Anterior cingulate cortex (tissue), 58 donors: ENCODE measurements at regions not wholly inside any gene's neighbourhood (a gene's known extent, or its start where the extent isn't known, plus 50 kb on each side); places are given as distances from the start of the nearest gene placed in this dataset.

Experiments used
- DNase-seq, 58 donors: peaks; one replicate each; lab custom pipeline; 2025; lab: John Stamatoyannopoulos, UW

DNA sequence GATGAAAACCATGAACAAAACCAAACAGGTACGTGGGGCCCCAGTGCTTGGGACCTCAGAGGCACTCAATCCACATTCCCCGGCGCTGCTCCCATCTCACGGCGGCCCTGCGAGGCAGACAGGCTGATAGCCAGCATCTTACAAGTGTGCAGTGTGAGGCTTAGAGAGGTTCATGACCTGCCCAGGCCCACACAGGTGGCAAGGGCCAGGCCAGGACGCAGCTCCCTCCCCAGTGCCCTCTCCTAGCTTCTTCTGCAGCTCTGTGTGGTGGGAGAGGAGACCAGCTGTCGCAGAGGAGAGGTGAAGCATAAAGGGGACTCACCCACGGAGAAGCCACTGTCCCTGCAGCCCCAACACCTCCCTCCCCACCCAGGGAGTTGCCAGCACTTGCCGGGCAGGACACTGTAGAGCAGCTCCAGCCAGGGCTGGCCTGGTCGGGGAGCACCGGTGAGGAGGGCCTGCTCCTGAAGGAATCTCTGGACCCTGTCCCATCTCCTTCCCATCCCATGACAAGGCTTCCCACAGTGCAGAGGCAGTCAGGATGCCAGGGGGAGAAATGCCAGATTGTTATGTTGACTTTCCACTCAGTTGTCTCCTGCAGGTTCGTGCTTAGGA is 92.4 kb upstream of the TMEM45B start:
- no peak for DNase-seq

DNA sequence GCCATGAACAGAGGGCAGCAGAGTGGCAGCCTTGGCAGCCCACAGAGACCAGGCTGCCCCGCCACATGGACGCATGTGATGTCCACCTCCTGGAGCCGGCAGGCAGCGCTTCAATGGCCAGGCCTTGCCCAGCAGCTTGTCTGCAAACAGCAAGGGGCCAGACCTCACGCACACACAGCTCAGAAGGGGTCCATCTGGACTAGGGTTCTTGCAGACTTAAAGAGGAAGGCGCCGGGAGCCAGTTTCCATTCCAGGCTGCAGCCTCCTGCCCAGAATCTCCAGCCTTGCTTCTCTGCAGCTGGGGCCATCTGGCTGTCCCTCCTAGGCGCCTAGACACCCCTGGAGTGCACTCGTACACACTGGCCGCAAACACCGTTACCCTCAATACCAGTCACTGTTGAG is 91.9 kb upstream of the TMEM45B start:
- DNase-seq, result no peak

DNA sequence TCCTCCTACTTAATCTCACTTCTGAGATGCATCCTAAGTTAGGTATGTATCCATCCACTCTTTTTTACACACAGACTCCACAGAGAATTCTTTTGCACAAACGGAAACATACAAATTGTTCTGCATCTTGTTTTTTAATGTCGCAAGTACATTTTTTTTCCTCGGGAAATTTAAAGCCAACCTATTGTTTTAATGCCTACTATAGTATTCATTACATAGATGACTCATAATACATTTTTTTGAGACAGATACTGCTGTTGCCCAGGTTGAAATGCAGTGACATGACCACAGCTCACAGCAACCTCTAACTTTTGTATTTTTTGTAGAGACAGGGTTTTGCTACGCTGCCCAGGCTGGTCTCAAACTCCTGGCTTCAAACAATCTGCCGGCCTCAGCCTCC is 90.8 kb upstream of the TMEM45B start:
- no peak for DNase-seq

DNA sequence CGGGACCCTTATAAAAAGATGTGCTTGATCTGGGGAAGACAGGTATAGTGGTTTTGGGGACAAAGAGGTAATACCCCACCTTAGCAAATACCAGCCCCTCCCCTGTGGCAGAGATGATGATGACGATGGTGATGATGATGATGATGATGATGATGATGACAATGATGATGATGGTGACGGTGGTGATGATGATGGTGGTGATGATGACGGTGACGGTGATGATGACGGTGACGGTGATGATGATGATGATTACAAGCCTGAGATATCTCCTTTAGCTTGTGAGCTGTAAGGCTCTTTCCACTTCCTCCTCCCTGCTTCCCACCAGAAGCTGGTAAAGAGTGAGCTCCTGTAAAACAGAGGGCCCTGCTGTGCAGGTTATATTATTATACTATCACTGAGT is 89.5 kb upstream of the TMEM45B start:
- DNase-seq, result no peak

DNA sequence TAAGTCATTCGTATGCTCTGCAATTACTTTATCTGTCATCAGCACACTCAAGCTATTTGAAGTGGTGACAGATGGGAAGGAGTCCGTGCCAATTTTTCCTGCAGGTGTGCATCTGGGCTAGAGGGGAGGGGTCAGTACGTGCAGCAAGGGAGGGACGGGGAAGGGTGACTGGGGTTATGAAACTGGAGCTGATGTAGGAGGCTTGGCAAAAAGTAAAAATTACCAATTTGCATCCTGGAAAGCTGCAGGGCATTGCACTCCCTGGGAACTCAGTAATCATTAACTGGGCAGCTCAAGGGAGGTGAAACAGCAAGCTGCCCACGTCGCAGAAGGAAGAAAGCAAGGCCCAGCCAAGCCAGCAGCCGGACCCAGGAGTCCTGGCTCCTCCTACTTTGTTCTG is 87.1 kb upstream of the TMEM45B start:
- DNase-seq, result no peak

DNA sequence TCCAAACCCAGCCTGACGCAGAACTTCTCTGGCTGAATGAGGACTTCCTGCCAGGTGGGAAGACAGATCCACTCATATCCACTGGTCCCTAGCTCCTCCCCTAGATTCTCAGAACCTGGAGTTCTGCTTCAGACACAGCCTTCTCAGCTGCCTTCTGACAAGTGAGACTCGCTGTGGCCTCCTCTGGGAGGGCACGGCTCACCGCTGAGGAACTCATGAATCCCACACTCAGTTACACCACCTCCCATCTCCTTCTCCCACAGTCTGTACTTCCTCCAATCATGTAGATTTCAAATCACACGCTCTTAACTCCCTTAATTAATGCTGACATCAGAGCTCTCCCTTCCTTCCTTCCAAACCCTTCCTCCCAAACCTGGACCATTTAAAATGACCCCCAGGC is 86.4 kb upstream of the TMEM45B start:
- no peak for DNase-seq

DNA sequence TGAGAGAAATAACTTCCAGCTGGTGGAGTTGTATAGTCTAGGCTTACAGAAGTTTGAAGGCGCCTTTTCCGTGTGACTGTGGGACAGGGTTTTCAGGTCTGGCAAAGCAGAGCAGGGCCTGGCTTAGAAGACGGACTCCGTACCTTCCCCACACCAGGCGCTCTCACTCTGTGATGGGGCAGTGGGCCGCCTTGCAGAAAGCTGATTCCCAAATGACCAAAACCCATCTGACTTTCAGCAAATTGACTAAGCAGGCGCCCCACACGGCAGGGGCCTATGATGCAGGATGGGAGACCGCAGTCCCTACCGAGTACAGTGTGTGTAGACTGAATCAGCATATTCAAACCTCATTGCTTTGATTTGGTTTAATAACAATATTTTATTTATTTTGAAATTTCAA is 85.8 kb upstream of the TMEM45B start:
- DNase-seq, result no peak

DNA sequence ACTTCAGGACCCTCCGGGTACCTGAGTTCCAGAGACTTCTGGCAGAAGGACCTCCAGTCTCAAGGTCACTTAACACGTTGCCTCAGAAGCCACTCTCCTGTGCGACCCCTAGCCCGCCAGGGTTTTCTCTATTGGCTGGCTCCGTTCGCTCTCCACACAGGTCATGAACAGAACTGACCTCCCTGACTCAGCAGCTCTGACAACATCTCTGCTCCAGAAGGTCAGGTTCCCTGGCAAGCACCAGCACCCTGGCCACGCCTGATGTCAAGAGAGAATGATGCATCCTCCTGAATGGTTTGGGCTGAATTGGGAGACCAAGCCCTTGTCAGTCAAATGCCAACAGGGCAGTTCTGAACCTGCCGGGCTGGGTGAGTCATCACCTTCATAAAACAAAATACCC is 84.3 kb upstream of the TMEM45B start:
- DNase-seq, result no peak

DNA sequence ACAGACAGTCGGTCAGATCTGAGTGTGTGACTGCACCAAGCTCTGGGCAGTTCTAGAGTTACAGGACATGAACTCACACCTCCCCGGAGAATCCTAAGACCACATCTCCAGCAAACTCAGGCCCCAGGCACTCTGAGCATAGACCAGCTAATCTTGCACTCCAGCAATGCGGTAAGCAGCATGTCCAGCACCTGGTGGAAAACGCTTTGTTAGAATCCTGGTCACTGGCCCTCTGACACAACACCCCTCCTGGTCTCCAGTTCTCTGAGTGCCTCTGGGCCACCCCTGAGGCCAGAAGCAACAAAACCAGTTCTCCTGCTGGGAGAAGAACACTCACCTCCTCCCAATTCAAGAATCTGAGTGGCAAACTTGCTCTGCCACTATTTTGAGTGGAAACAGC is 82.7 kb upstream of the TMEM45B start:
- no peak for DNase-seq

DNA sequence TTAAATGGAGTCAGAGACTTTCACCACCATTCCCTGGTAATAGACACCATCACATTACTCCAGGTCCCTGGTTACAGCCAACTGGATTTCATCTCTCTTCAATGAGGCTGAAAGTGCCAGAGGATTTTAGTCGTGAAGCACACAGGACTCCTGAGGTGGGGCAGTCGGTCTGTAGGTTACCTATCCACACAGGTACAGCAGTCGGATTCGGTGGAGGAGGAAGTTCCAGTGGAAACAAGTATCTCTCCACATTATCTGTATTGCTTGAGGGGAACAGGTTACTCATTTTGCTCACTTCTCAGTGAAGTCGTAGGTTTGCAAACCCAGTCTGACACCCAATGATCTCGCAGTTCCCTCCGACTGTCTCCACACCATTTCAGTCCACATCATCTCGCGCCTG is 82.3 kb upstream of the TMEM45B start:
- DNase-seq, result no peak

DNA sequence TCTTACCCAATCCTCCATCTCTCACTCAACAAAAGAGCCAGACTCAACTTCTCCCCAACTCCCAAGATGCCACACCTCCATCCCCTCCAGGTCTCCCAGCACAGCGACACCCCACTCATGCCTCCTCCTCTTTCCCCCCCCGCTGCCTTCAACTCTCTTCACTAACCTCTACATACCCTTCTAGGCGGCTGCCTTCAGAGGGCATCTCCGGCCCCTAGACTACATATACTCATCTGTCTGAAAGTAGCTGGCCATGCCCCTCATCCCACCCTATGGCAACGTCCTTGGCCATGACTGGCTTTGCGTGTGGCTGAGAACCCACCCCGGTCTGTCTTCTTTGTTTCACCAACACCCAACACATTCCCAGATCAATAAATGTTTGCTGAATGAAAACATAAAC is 81.7 kb upstream of the TMEM45B start:
- no peak for DNase-seq

DNA sequence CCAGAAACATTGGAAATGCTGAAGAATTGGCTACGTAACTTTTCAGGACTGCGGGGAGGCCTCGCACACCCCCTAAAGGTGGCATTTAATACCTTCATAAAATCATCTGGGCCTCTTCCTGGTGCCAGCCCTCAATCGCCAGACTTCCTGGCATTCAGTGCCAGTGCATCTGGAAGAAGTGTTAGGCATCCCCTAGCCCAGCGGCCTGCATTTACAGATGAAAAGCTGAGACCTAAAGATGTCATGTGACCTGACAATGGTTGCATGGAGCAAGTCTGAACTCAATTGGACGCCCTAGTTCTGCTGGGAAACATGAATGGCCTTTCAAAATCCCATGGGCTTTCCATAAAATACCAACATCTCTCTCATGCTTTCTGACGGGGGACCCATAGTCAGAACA is 81.0 kb upstream of the TMEM45B start:
- DNase-seq, result no peak

DNA sequence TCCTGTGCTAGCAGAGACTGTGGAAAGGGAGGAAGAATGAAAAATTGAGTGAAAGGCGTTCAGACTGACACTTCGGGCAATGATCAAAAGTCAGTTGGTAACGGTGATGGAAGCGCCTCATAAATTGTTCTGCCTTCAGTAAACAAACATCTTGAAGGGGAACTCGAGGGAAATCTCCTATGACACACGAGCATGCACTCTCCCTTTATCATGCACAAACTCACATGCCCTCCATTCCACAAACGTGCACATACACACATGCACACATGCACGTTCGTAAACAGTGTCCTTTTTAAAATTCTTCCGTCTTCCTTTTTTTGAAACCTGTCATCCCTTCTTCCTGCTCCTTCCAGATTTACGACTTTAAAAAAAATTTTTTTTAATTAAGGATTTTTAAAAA is 77.8 kb upstream of the TMEM45B start:
- DNase-seq, result no peak

DNA sequence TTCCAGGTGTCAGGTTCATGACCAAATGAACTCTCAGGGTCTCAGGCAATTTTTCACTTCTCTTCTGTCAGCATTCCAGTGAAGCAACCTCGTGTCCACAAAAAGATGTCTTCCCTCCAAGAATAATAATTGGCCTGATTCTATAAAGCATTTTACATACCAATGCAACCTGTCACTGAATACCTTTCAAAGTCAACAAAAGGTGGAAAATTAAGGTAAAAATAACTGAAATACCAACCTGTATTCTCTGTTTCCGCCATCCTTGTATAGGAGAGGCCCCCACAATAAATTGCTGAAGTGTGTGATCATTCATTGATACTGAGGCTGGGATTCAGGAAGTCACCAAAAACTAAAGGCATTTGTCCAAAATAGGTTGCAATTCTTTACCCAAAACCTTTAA is 77.4 kb upstream of the TMEM45B start:
- DNase-seq, result no peak

DNA sequence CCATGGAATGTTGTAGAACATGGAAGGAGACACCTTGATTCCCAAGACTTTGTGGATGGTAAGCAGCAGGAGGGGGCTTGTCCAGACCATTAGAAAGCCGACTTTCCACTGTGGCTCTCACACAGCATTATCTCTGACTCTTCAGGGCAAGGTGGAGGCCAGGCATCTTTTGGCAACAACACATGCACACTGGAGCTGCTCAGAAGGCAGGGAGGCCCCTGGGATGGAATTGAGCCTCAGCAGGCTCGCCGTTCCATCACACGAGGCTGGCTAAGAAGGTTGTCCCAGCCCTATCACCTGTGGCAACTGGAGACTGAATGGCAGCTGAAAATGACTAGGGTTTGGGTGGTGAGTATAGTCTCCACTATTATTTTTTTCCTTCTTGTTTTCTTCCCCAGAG is 76.3 kb upstream of the TMEM45B start:
- DNase-seq, result no peak

DNA sequence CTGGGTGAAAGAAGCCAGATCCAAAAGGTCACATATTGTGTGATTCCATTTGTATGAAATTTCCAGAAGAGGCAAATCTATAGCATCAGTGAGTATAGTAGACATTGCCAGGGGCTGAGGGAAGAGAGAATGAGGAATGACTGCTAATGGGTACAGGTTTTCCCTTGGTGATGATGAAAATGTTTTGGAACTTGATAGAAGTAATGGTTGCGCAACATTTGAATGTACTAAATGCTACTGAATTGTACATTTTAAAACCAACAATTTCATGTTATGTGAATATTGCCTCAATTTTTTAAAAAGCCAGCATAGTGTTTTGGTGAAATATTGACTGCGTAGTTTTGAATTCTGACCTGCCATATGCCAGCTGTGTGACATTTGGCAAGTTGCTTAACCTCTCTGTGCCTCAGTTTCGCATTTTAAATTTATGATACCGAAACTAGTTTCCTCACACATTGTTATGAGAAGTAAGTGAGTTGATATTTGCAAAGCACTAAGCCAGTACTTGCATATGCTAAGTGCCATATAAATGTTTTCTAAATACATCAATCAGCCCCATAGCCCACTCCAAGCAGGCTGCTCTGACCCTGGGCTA is 75.4 kb upstream of the TMEM45B start:
- no peak for DNase-seq

DNA sequence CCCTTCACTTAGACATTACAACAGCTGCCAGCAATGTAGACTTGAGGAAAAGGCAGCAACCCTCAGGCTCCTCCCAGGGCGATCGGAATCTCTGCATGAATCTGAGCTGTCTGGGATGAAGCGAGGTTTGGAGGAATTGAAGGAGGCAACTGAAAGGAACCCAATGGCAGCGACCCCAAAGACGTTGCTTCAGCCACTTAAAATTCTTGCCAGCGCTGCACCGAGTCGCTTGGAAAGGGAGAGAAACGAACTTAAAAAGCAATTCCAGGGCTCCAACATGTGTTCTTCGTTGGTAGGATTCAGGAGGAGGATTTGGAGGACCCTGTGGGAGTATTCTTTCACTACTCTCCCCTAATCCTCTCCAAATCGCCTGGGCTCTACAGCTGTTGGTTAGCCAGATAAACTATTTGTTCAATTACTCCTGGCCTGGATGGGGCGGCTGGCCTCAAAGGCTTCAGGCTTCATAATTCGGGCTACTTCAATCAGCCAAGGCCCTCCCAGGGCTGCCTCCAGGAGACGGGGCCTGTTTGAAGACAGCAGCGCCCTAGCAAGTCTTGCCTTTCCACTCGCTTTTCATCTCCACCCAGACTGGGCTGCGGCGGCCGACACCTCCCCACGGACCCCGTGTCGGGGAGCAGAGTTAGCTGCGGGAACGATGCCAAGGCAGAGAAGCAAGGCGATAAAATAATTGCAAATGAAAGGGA is 72.4 kb upstream of the TMEM45B start:
- no peak for DNase-seq

DNA sequence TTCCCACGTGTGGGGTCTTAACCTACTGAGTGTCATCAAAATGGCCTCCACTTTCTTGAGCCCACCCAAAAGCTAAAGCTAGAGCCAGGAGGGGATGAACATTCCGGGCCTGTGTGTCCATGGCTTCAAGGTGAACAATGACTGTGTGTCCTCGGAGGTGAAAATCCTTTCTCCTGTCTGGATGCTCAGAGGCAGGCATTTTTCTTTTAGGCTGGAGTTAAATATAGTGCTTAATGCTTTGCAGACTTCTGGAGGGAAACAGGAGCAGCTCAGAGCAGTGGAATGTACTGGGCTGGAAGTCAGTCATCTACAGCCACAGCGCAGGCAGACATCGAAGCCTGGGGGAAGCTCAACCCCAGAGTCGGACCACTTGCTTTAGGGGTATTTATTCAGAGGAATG is 68.6 kb upstream of the TMEM45B start:
- no peak for DNase-seq

DNA sequence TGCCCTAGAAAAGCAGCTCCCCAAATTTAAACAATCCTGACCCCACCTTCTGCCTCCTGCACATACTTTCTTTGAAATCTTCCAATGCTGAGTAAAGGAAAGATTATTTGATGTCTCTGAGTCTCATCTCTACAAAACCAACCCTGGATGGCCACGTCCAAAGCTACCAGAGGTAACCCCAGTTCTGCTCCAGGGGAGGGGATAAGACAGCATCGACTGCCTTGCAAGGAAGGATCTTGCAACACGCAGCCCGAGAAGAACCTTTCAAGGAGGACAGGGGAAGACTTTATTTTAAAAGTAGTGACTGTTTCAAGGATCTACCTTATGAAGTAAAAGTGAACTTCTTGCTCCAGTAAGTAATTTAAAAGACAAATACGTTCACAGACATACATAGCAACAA is 66.5 kb upstream of the TMEM45B start:
- no peak for DNase-seq

DNA sequence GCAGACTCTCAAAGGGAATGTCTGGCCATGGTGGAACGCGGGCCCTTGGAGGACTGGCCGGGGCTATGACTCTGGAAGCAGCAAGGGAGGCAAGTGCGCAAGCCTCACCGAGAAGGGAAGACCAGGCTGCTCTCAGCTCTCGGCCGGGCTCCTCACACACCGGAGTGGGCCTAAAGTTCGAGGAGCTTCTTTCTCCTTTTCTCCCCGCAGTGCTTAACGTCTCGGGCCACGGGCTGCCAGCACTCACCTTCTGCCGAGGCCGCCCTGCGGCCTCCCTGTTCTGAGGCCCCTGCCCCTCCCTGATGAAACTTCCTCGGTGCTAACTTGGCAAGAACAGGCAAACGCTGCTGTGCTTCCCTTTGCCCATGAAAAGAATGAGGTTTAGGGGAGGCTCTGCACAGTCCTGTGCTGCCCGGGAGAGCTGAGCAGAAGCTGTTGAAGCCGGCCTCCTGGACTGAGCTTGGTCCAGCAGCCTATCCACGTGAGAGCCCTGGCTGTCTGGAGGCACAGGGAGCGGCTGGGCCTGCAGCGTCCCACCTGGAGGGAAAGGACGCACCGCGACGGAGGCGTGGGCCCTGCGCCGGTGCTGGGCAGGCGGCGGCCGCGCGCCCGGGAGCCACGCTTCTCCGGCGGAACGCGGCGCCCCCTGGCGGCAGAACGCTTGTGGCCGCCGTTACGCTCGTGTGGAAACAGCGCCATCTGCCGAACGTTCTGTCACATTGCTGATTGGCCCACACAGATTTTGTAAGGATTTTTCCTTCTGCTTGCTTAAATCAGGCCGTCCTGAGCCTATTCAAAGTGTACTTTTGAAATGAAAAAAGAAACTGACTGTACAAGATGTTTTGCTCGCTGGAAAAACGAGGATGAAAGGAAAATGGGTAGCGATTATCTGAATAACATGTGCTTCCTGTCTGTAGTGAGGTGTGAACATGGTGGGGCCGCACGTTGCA is 65.0 kb upstream of the TMEM45B start:
- DNase-seq, result peak in 56 of 58 donors; percentile 5 to 78 (median 50)

DNA sequence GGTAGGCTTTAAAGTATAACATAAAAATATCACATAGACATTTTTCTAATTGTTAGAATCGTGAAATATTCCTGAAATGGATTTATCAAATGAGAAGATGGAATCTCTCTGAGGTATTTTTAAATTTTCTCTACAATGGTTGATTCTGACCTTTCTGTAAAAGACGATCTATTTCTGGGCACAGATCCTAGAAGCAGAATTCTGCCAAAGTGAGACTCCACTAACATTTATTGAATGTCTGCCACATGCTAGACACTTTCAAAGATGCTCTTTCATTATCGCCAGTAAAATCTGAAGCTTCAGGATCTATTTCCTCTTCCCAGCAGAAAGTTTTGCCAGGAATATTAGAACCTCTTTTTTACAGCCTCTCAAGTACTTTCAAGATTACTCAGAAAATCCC is 64.1 kb upstream of the TMEM45B start:
- DNase-seq, result no peak
